Activated B cell treated with CpG ODN at 0.5 μM for 24 hours (primary cell): ENCODE measurements at regions not wholly inside any gene's neighbourhood (a gene's known extent, or its start where the extent isn't known, plus 50 kb on each side); places are given as distances from the start of the nearest gene placed in this dataset.

Experiments
- ATAC-seq: fragments of 200-7000 bp; cut with Tn5 transposase; one replicate; pipeline ENCODE4 v1.10.0; 2021; ENCODE audit warnings: low read depth, mild to moderate bottlenecking, moderate library complexity
- CTCF ChIA-PET: fragments of 350-600 bp; sonication (Branson Sonifier 250); formaldehyde crosslinking; loops from one replicate; lab custom pipeline; 2021; ENCODE audit warnings: antibody characterized with exemption; lab: Charles Lee
- POLR2A ChIA-PET: fragments of 350-600 bp; sonication (Branson Sonifier 250); formaldehyde crosslinking; loops from one replicate; lab custom pipeline; 2021; ENCODE audit warnings: antibody characterized with exemption; lab: Charles Lee
- DNase-seq: peaks from one replicate; pipeline ENCODE4 v3.0.0; 2022
- H3K27ac Mint-ChIP-seq: one replicate; pipeline ENCODE4 v1.8.0; 2020; ENCODE audit warnings: mixed read lengths
- H3K27me3 Mint-ChIP-seq: one replicate; pipeline ENCODE4 v1.8.0; 2021; ENCODE audit warnings: mixed read lengths
- H3K36me3 Mint-ChIP-seq: one replicate; pipeline ENCODE4 v1.8.0; 2021; ENCODE audit warnings: low read depth, mixed read lengths
- H3K4me1 Mint-ChIP-seq: one replicate; pipeline ENCODE4 v1.8.0; 2021; ENCODE audit warnings: mixed read lengths
- H3K4me3 Mint-ChIP-seq: one replicate; pipeline ENCODE4 v1.8.0; 2020; ENCODE audit warnings: mild to moderate bottlenecking, mixed read lengths
- H3K9me3 Mint-ChIP-seq: one replicate; pipeline ENCODE4 v1.8.0; 2020; ENCODE audit warnings: mixed read lengths
- CTCF ChIP-seq: fragments of 200-600 bp; IDR thresholded peaks from one replicate; pipeline ENCODE4 v1.8.0; 2022; ENCODE audit warnings: antibody characterized with exemption, mild to moderate bottlenecking
- intact Hi-C: fragments of 100-400 bp; cut with micrococcal nuclease; formaldehyde crosslinking; loops from one replicate; pipeline ENCODE4 v1.15.1; 2024

- Mint-ChIP-seq H3K36me3 (no peaks in the 10 kb centered on the region), H3K4me3 (no peak overlapping the region), H3K9me3 (peaks cover 2% of the 10 kb centered on the region), H3K4me1 (no peaks in the 10 kb centered on the region), H3K27ac (no peak overlapping the region), H3K27me3 (no peaks in the 10 kb centered on the region)
- intact Hi-C loops = no loop called here
- TF ChIP-seq CTCF = no peak
- CTCF ChIA-PET = no interaction called here
- DNase-seq (no peak), ATAC-seq (no peak)
- POLR2A ChIA-PET = no interaction called here
Measured at GRCh38 chr6:76790881-76791280, 672.4 kb downstream of the HTR1B start.

GRCh38 chr6:76790045-76790796, 673.1 kb downstream of the HTR1B start:
- no peaks in the 10 kb centered on the region for H3K27me3 Mint-ChIP-seq
- ChIA-PET POLR2A (no interaction called here), CTCF (no interaction called here)
- ATAC-seq (no peak), DNase-seq (no peak)
- intact Hi-C loops = no loop called here
- no peak overlapping the region for H3K27ac Mint-ChIP-seq
- no peak overlapping the region for H3K4me3 Mint-ChIP-seq
- peaks cover 2% of the 10 kb centered on the region for H3K9me3 Mint-ChIP-seq
- TF ChIP-seq CTCF = no peak
- H3K36me3 Mint-ChIP-seq = no peaks in the 10 kb centered on the region
- H3K4me1 Mint-ChIP-seq = no peaks in the 10 kb centered on the region

- intact Hi-C loops = no loop called here
- TF ChIP-seq CTCF = no peak
- Mint-ChIP-seq H3K4me3 (no peak overlapping the region), H3K4me1 (no peaks in the 10 kb centered on the region), H3K9me3 (peaks cover 2% of the 10 kb centered on the region), H3K27me3 (no peaks in the 10 kb centered on the region), H3K27ac (no peak overlapping the region), H3K36me3 (no peaks in the 10 kb centered on the region)
- POLR2A ChIA-PET = no interaction called here
- CTCF ChIA-PET = no interaction called here
- ATAC-seq (no peak), DNase-seq (no peak)
Measured at GRCh38 chr6:76789580-76789979, 673.7 kb downstream of the HTR1B start.

GRCh38 chr6:76788155-76788554, 675.1 kb downstream of the HTR1B start:
- CTCF ChIA-PET = no interaction called here
- Mint-ChIP-seq H3K36me3 (no peaks in the 10 kb centered on the region), H3K4me3 (no peak overlapping the region), H3K27me3 (no peaks in the 10 kb centered on the region), H3K4me1 (no peaks in the 10 kb centered on the region), H3K9me3 (peaks cover 7% of the 10 kb centered on the region), H3K27ac (no peak overlapping the region)
- intact Hi-C loops = no loop called here
- POLR2A ChIA-PET = no interaction called here
- DNase-seq (no peak), ATAC-seq (no peak)
- no peak for TF ChIP-seq CTCF

GRCh38 chr6:76779068-76779467, 684.2 kb downstream of the HTR1B start:
- intact Hi-C loops = no loop called here
- H3K4me3 Mint-ChIP-seq = no peak overlapping the region
- H3K9me3 Mint-ChIP-seq = peaks cover 20% of the 10 kb centered on the region
- CTCF ChIA-PET = no interaction called here
- POLR2A ChIA-PET = no interaction called here
- no peaks in the 10 kb centered on the region for H3K27me3 Mint-ChIP-seq
- H3K27ac Mint-ChIP-seq = no peak overlapping the region
- no peak for TF ChIP-seq CTCF
- H3K36me3 Mint-ChIP-seq = no peaks in the 10 kb centered on the region
- ATAC-seq (no peak), DNase-seq (no peak)
- H3K4me1 Mint-ChIP-seq = no peaks in the 10 kb centered on the region
